Putamen (tissue), 1 donor: ENCODE measurements at regions not wholly inside any gene's neighbourhood (a gene's known extent, or its start where the extent isn't known, plus 50 kb on each side); places are given as distances from the start of the nearest gene placed in this dataset.

Source experiments
- DNase-seq: peaks from one replicate; pipeline ENCODE4 v3.0.0-alpha.2; 2016; ENCODE audit warnings: low spot score

- DNase-seq = no peak
Measured at GRCh38 chr4:164701665-164702064, 52.3 kb upstream of the SMIM31 start.
